Activated CD4-positive, alpha-beta T cell treated with anti-CD3 and anti-CD28 coated beads, Interleukin-2, amount 10 ng/mL, durations not matched to agents 7 days and 5 days (primary cell): ENCODE measurements at regions not wholly inside any gene's neighbourhood (a gene's known extent, or its start where the extent isn't known, plus 50 kb on each side); places are given as distances from the start of the nearest gene placed in this dataset.

Source experiments
- CTCF ChIA-PET: fragments of 350-600 bp; sonication (Branson Sonifier 250); formaldehyde crosslinking; loops from one replicate; lab custom pipeline; 2021; ENCODE audit warnings: antibody characterized with exemption; lab: Charles Lee
- POLR2A ChIA-PET: fragments of 350-600 bp; sonication (Branson Sonifier 250); formaldehyde crosslinking; loops from one replicate; lab custom pipeline; 2021; ENCODE audit warnings: antibody characterized with exemption; lab: Charles Lee
- DNase-seq: peaks from one replicate; pipeline ENCODE4 v3.0.0-alpha.2; 2020
- H3K27ac Mint-ChIP-seq: one replicate; pipeline ENCODE4 v1.8.0; 2021; ENCODE audit warnings: mild to moderate bottlenecking, moderate library complexity, mixed read lengths
- H3K27me3 Mint-ChIP-seq: one replicate; pipeline ENCODE4 v1.8.0; 2021; ENCODE audit warnings: mixed read lengths
- H3K36me3 Mint-ChIP-seq: one replicate; pipeline ENCODE4 v1.8.0; 2021; ENCODE audit warnings: low read depth, mixed read lengths
- H3K4me1 Mint-ChIP-seq: one replicate; pipeline ENCODE4 v1.8.0; 2021; ENCODE audit warnings: mixed read lengths
- H3K4me3 Mint-ChIP-seq: one replicate; pipeline ENCODE4 v1.8.0; 2021; ENCODE audit warnings: mild to moderate bottlenecking, moderate library complexity, mixed read lengths
- H3K9me3 Mint-ChIP-seq: one replicate; pipeline ENCODE4 v1.8.0; 2021; ENCODE audit warnings: mixed read lengths

DNA sequence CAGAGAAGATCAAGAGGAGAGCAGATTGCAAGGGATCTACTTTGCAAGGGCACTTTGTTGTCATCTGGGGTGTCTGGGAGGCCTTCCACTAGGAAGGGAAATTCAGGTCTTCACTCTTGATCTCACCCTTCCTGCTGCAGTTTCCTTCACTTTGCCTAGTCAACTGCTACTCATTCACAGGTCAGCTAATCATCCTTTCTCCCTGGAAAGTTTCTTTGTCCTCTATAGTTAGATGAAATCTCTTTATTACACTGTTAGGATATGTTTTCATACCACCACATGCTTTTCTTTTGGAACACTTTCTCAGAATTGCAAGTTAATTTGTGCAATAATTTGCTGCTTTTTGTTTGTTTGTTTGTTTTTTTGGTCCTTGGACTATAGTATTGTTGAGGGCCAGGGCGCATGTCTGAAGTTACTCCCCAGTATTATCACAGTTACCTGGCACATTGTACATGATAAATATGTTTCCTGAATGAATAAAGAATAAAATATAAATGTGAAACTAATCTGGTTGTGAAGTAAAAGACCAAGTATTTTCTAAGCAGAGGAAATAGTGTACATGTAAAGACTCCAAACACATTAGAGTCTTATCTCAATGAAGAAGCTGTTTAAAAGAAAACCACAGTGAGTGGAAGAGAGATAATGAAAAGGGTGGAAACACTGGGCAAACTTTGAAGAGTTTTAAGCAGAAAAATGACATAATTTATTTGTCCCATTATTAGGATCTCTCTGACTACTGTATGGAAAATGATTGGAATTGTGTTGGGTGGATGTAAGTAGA, 139.9 kb upstream of the DGKB start:
- H3K27ac Mint-ChIP-seq: no peak overlapping the region
- H3K4me3 Mint-ChIP-seq: no peak overlapping the region
- H3K9me3 Mint-ChIP-seq: peaks cover 5% of the 10 kb centered on the region
- H3K36me3 Mint-ChIP-seq: no peaks in the 10 kb centered on the region
- POLR2A ChIA-PET: no interaction called here
- DNase-seq: no peak
- H3K27me3 Mint-ChIP-seq: no peaks in the 10 kb centered on the region
- CTCF ChIA-PET: no interaction called here
- H3K4me1 Mint-ChIP-seq: no peaks in the 10 kb centered on the region

DNA sequence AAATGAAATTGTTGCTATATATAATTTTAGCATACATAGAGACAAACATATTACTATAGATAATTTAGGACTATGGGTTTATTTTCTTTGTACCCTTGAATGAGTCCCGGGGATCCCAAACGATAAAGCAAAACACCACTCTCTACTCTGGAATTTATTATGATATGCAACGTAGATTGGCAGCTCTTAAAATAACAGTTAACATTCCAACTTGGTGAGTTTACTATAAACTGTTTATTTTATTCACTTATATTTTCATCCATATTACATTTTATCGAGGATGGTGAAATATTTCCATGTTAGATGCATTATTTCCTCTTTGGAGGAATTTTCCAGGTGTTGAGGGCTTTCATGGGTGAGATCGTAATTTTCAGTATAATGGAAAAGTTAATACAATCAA, 138.7 kb upstream of the DGKB start:
- Mint-ChIP-seq H3K4me1 (no peaks in the 10 kb centered on the region), H3K9me3 (peaks cover 5% of the 10 kb centered on the region), H3K27ac (no peak overlapping the region), H3K27me3 (no peaks in the 10 kb centered on the region), H3K36me3 (no peaks in the 10 kb centered on the region), H3K4me3 (no peak overlapping the region)
- POLR2A ChIA-PET: no interaction called here
- no peak for DNase-seq
- CTCF ChIA-PET: no interaction called here

DNA sequence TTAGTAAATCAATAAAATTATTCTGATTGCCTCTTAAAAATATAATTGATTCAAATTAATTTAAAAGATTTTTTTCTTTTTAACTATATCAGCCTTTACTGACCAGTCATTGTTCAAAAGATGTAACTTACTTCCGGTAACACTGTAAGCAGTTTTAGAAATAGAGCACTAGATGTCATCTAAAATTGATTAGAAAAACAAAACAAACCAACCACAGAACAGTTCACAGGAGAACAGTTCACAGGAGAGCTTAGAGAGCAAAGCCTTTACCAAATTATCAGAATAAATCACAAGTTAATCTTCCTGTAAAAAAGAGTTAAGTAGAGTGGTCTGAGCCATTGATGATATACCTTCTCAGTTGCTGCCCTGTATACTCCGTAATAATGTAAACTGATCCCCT, 133.3 kb upstream of the DGKB start:
- no peak overlapping the region for H3K27ac Mint-ChIP-seq
- ChIA-PET POLR2A (no interaction called here), CTCF (no interaction called here)
- H3K36me3 Mint-ChIP-seq: no peaks in the 10 kb centered on the region
- H3K9me3 Mint-ChIP-seq: peaks cover 3% of the 10 kb centered on the region
- H3K27me3 Mint-ChIP-seq: no peaks in the 10 kb centered on the region
- no peaks in the 10 kb centered on the region for H3K4me1 Mint-ChIP-seq
- no peak for DNase-seq
- no peak overlapping the region for H3K4me3 Mint-ChIP-seq

DNA sequence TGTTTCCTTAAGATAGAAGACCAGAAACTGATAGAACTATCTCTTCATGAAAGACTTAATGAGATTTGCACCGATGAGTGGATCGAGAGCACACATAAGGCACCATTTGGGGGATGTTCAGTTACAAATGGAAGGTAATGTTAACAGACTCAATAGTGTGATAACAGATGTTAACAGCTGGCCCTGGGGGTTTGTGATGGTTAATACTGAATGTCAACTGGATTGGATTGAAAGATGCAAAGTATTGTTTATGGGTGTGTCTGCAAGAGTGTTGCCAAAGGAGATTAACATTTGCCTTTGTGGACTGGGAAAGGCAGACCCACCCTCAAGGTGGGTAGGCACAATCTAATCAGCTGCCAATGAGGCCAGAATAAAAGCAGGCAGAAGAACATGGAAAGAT, 130.5 kb upstream of the DGKB start:
- no peak for DNase-seq
- no peaks in the 10 kb centered on the region for H3K36me3 Mint-ChIP-seq
- H3K4me3 Mint-ChIP-seq: no peak overlapping the region
- no peaks in the 10 kb centered on the region for H3K4me1 Mint-ChIP-seq
- H3K27me3 Mint-ChIP-seq: no peaks in the 10 kb centered on the region
- ChIA-PET POLR2A (no interaction called here), CTCF (no interaction called here)
- H3K9me3 Mint-ChIP-seq: peaks cover 3% of the 10 kb centered on the region
- no peak overlapping the region for H3K27ac Mint-ChIP-seq

DNA sequence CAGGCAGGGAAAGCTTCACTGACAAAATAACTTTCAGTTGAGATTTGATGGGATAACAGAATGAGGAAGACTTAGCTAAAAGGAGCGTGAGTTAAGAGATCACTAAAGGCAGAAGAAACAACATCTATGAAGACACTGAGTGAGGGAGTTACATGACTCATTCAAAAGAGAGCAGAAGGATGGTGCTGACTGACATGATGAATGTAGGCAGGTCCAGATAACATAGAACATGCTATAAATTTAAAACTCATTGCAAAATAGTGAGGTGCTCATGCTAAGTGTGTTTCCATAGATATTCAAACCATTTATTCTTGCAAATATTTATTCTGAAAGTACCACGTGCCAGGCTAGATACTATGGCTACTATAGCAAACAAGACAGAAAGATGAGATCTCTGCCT, 116.4 kb upstream of the DGKB start:
- no peaks in the 10 kb centered on the region for H3K27me3 Mint-ChIP-seq
- POLR2A ChIA-PET: no interaction called here

DNA sequence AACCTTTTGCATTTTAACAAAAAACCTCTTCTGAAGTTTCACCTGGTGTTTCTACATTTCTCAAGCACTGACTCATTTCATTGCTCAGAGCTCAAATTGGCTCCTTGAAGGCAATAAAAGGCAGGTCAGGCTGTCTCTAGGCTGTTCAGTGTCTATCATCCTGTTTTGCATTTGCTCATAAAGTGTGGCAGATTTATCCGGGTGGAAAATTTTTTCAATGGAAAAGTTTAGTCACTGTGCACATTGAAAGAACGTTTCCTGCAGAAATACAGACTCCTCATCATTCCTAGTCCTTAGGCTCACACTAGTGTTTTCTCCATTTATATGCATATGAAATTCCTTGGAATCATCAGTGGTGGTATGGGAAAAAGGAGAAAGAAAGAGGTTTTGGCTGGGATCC, 114.2 kb upstream of the DGKB start:
- no peak for DNase-seq
- H3K36me3 Mint-ChIP-seq: no peaks in the 10 kb centered on the region
- no peak overlapping the region for H3K4me3 Mint-ChIP-seq
- H3K27me3 Mint-ChIP-seq: no peaks in the 10 kb centered on the region
- no peaks in the 10 kb centered on the region for H3K9me3 Mint-ChIP-seq
- ChIA-PET CTCF (no interaction called here), POLR2A (no interaction called here)
- H3K4me1 Mint-ChIP-seq: no peaks in the 10 kb centered on the region
- H3K27ac Mint-ChIP-seq: no peak overlapping the region

More for the DNA sequence above, 116.4 kb upstream of the DGKB start:
- Mint-ChIP-seq H3K9me3 (no peaks in the 10 kb centered on the region), H3K27ac (no peak overlapping the region), H3K36me3 (no peaks in the 10 kb centered on the region), H3K4me3 (no peak overlapping the region), H3K4me1 (no peaks in the 10 kb centered on the region)
- CTCF ChIA-PET: interaction anchor here (0.6 kb wide), 1 partner anchor 722 kb away, joined by 3 read pairs; no protein-coding TSS in a partner anchor
- DNase-seq: no peak

DNA sequence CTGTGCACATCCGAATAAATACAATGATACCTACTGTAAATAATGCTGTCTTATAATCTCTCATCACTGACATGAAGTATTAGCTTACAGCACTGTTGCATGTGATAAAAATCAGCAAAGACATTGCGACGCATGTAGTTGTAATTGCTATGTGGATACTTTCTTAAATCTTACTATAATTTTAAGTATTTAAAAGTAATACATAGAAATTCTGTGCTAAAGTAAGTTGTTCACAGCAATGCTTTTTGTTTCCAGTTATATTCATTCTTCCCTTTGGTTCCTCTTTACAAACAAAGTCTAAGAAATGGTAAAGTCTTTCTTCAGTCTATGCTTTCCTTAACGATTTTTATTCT, 113.7 kb upstream of the DGKB start:
- ChIA-PET CTCF (no interaction called here), POLR2A (no interaction called here)
- H3K27ac Mint-ChIP-seq: no peak overlapping the region
- DNase-seq: no peak
- H3K9me3 Mint-ChIP-seq: no peaks in the 10 kb centered on the region
- no peak overlapping the region for H3K4me3 Mint-ChIP-seq
- H3K27me3 Mint-ChIP-seq: no peaks in the 10 kb centered on the region
- H3K4me1 Mint-ChIP-seq: no peaks in the 10 kb centered on the region
- no peaks in the 10 kb centered on the region for H3K36me3 Mint-ChIP-seq

DNA sequence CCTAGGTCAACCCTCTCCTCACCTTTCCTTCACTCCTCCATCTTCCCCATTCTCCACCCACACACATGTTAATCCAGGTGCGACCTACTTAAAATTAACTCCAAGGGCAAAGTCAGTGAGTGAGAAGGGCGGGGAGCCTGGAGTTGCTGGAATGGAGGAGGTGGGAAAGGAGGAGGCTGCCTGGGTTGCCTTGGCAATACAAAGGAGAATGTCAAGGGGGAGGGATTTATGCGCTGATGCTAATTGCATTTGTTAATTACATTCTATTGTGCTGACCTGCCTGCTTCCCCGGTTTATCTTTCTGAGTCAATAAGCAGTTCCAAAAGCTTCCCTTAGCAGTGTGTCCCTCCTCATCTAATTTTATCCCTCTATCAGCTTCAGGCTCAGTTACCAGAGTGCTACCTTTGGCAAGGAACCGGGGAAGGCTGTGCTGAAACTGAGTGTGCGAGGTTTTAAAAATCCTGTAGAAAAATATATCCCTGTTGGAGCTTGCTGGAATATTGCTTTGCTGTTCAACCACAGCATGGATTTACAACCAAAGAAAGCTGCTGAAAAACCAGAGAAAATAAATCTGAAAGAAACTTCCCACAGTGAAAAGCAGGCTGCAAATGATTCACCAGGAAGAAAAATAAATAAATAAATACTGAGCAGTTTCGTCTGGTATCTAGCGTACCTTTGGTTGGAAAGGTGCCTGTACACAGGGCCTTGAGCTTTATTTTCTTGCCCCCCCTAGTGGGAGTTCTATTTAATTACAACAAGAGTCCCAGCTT, 113.2 kb upstream of the DGKB start:
- ChIA-PET CTCF (no interaction called here), POLR2A (no interaction called here)
- no peaks in the 10 kb centered on the region for H3K27me3 Mint-ChIP-seq
- no peaks in the 10 kb centered on the region for H3K36me3 Mint-ChIP-seq
- H3K9me3 Mint-ChIP-seq: no peaks in the 10 kb centered on the region
- DNase-seq: peak; percentile 9
- H3K4me3 Mint-ChIP-seq: no peak overlapping the region
- H3K27ac Mint-ChIP-seq: no peak overlapping the region
- H3K4me1 Mint-ChIP-seq: no peaks in the 10 kb centered on the region

DNA sequence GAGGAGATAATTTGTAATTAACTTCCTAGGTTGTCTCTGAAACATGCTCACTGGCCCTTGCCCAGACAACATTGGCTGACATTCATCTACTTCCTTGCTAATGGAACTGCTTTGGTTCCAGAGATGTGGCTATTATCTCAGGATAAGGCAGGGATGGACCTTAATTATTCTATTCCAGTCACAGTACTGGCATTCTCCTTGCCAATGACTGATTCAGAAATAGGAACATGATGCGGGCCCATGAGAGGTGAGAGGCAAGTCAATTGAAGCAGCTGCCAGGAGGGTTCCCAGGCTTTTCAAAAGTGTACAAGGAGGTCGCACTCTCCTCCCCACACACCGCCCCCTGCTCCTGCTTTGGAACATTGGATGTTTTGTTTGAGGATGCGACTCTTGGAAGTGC, 109.6 kb upstream of the DGKB start:
- Mint-ChIP-seq H3K4me1 (no peaks in the 10 kb centered on the region), H3K27ac (no peak overlapping the region), H3K27me3 (no peaks in the 10 kb centered on the region), H3K4me3 (no peak overlapping the region), H3K36me3 (no peaks in the 10 kb centered on the region), H3K9me3 (no peaks in the 10 kb centered on the region)
- no peak for DNase-seq
- ChIA-PET POLR2A (no interaction called here), CTCF (no interaction called here)

DNA sequence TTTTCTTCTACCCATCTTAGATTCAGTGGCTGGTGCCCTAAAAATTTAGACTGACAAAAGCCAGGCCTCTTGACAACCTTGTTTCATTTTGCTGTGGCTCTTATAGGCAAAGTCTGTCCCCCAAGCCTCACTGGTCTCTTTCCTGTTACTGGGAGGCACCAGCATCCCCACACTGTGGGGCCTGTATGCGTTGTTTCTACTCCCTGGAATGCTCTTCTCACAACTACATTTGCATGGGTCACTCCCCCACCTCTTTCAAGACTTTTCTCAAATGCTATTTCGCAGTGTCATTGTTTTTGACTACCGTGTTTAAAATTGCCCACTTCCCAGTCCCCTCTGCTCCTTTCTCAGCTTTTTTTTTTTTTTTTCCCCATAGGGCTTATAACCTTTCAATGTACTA, 108.7 kb upstream of the DGKB start:
- H3K36me3 Mint-ChIP-seq: no peaks in the 10 kb centered on the region
- CTCF ChIA-PET: no interaction called here
- POLR2A ChIA-PET: no interaction called here
- DNase-seq: no peak
- no peak overlapping the region for H3K4me3 Mint-ChIP-seq
- no peaks in the 10 kb centered on the region for H3K27me3 Mint-ChIP-seq
- H3K4me1 Mint-ChIP-seq: no peaks in the 10 kb centered on the region
- no peaks in the 10 kb centered on the region for H3K9me3 Mint-ChIP-seq
- H3K27ac Mint-ChIP-seq: no peak overlapping the region

DNA sequence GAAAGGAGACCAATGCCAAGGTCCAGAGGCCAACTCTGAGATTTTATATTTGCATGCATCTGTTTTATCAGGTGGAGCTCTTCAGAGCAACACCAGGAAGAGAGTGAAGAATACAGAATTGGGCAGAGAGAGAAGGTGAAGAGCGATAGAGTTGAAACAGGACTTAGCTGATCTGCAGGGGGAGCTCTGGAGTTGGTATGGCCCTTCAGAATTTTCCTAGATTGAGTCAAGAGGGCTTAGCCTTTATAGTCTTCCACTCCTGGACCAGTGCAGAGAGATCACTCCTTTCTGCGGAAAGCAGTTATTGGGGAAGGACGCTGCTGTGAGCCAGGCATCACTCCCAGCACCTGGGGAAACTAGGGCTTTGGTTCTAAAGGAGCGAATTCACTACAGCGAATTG, 105.0 kb upstream of the DGKB start:
- Mint-ChIP-seq H3K4me1 (no peaks in the 10 kb centered on the region), H3K27ac (no peak overlapping the region), H3K4me3 (no peak overlapping the region), H3K36me3 (no peaks in the 10 kb centered on the region), H3K27me3 (no peaks in the 10 kb centered on the region), H3K9me3 (no peaks in the 10 kb centered on the region)
- POLR2A ChIA-PET: no interaction called here
- no peak for DNase-seq
- CTCF ChIA-PET: no interaction called here

DNA sequence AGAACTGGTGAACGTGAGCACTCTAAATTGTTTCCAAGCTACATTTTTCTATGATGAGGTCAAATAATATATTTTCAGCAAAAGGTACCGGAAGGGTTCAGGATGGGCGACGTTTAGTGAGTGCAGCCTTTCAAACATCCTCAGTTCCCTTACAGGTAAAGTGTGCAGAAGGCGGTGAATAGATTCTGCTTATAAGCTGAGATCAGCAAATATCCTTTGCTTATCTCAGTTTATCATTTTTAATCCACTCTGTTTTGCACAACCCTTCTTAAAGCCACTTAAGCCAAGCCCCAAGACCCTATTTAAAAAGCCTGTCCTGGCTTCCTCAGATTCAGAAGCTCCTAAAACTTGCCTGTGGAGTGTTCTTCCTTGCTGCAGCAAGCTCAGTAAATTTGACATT, 103.1 kb upstream of the DGKB start:
- Mint-ChIP-seq H3K9me3 (no peaks in the 10 kb centered on the region), H3K4me3 (no peak overlapping the region), H3K4me1 (no peaks in the 10 kb centered on the region), H3K36me3 (no peaks in the 10 kb centered on the region), H3K27ac (no peak overlapping the region), H3K27me3 (no peaks in the 10 kb centered on the region)
- no peak for DNase-seq
- POLR2A ChIA-PET: no interaction called here
- CTCF ChIA-PET: no interaction called here

DNA sequence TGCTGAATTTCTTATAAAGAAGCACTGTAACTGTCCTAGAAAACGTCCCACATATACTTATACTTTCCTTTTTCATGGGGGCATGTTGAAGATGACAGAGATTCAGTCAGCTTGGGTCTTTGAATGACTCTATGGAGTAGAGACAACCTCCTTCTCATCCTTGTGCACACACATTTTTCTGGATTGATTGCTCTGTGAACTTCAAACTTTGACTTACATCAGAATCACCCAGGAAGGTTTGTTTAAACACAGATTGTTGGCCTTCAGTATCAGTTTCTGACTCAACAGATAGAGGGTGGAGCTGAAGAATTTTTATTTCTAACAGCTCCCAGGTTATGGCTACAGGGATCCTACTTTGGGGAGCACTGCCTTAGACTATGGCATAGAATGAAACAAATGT, 97.6 kb upstream of the DGKB start:
- Mint-ChIP-seq H3K9me3 (no peaks in the 10 kb centered on the region), H3K36me3 (no peaks in the 10 kb centered on the region), H3K4me3 (no peak overlapping the region), H3K27ac (no peak overlapping the region), H3K27me3 (no peaks in the 10 kb centered on the region), H3K4me1 (no peaks in the 10 kb centered on the region)
- no peak for DNase-seq
- CTCF ChIA-PET: no interaction called here
- POLR2A ChIA-PET: no interaction called here

DNA sequence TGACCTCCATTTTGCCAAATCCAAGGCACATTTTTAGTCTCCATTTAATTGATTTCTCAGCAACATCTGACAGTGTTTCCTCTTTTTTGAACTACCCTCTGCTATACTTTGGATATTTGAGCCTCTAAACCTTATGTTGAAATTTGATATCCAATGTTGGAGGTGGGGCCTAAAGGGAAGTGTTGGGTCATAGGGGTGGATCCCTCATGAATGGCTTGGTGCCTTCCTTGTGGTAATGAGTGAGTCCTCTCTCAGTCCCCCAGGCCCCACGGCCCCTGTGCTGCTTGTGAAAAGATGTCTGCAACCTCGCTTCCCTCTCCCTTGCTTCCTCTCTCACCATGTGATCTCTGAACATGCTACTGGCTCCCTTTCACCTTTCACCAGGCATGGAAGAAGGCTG, 96.8 kb upstream of the DGKB start:
- no peaks in the 10 kb centered on the region for H3K36me3 Mint-ChIP-seq
- no peaks in the 10 kb centered on the region for H3K9me3 Mint-ChIP-seq
- ChIA-PET CTCF (no interaction called here), POLR2A (no interaction called here)
- no peak overlapping the region for H3K4me3 Mint-ChIP-seq
- no peak overlapping the region for H3K27ac Mint-ChIP-seq
- no peaks in the 10 kb centered on the region for H3K4me1 Mint-ChIP-seq
- H3K27me3 Mint-ChIP-seq: no peaks in the 10 kb centered on the region
- DNase-seq: no peak
